Breast epithelium (tissue), 3 donors: ENCODE measurements at regions not wholly inside any gene's neighbourhood (a gene's known extent, or its start where the extent isn't known, plus 50 kb on each side); places are given as distances from the start of the nearest gene placed in this dataset.

Experiments used
- CTCF ChIP-seq, 3 donors: fragments of 450-650 bp; IDR thresholded peaks; one replicate each; pipeline ENCODE4 v1.5.1; 2016 to 2017; ENCODE audit warnings: antibody characterized with exemption in 3 of 3, mild to moderate bottlenecking in 3 of 3, moderate library complexity in 3 of 3
- POLR2A ChIP-seq: fragments of 450-650 bp; IDR thresholded peaks from one replicate; pipeline ENCODE4 v1.6.1; 2016; ENCODE audit warnings: antibody characterized with exemption, mild to moderate bottlenecking, moderate library complexity

- TF ChIP-seq CTCF (IDR thresholded peaks at IDR 0.05) (no peak), POLR2A (no peak)
Observed at GRCh38 chr5:118593003-118593328, 395.4 kb downstream of the DTWD2 start.
